NT2/D1 (cell line): ENCODE measurements at regions not wholly inside any gene's neighbourhood (a gene's known extent, or its start where the extent isn't known, plus 50 kb on each side); places are given as distances from the start of the nearest gene placed in this dataset.

Experiments used
- DNase-seq: peaks from one replicate; pipeline ENCODE4 v3.0.0-alpha.2; 2011; ENCODE audit warnings: low read depth, low spot score
- H3K27me3 ChIP-seq: 2 replicates; pipeline ENCODE4 v1.6.0; 2011; ENCODE audit warnings: mild to moderate bottlenecking; ENCODE audit not compliant: insufficient read length, insufficient read depth
- H3K36me3 ChIP-seq: 2 replicates; pipeline ENCODE4 v1.6.1; 2011; ENCODE audit warnings: mild to moderate bottlenecking, low read length, mixed read lengths; ENCODE audit not compliant: insufficient read depth, insufficient read length
- H3K4me1 ChIP-seq: 2 replicates; pipeline ENCODE4 v1.5.1; 2011; ENCODE audit not compliant: insufficient read depth, insufficient read length
- H3K4me3 ChIP-seq: 2 replicates; pipeline ENCODE4 v1.5.1; 2011; ENCODE audit warnings: low read depth; ENCODE audit not compliant: insufficient read length
- H3K9ac ChIP-seq: 2 replicates; pipeline ENCODE4 v1.6.0; 2011; ENCODE audit warnings: low read depth; ENCODE audit not compliant: insufficient read length
- H3K9me3 ChIP-seq: 2 replicates; pipeline ENCODE4 v1.5.1; 2011; ENCODE audit warnings: mild to moderate bottlenecking, low read length; ENCODE audit not compliant: insufficient read depth
- SUZ12 ChIP-seq: IDR thresholded peaks from 2 replicates; pipeline ENCODE4 v1.6.1; 2011; ENCODE audit not compliant: insufficient read length, insufficient read depth; ENCODE audit errors: extremely low read depth
- YY1 ChIP-seq: IDR thresholded peaks from 2 replicates; pipeline ENCODE4 v1.6.1; 2011; ENCODE audit not compliant: insufficient read length, insufficient read depth
- ZNF274 ChIP-seq: IDR thresholded peaks from 2 replicates; pipeline ENCODE4 v1.6.1; 2011; ENCODE audit warnings: mild to moderate bottlenecking, low read depth, low read length

GRCh38 chr5:145293716-145294115 lies 541.4 kb downstream of the PRELID2 start:
- no peak for DNase-seq

GRCh38 chr5:145292278-145292677 lies 542.9 kb downstream of the PRELID2 start:
- Histone ChIP-seq H3K9me3 (no peaks in the 10 kb centered on the region), H3K4me1 (no peaks in the 10 kb centered on the region), H3K4me3 (no peak overlapping the region), H3K27me3 (no peaks in the 10 kb centered on the region), H3K36me3 (no peaks in the 10 kb centered on the region), H3K9ac (no peak overlapping the region)
- TF ChIP-seq YY1 (no peak), SUZ12 (no peak), ZNF274 (no peak)
- DNase-seq, result no peak

More at GRCh38 chr5:145293716-145294115, 541.4 kb downstream of the PRELID2 start:
- Histone ChIP-seq H3K9ac (no peak overlapping the region), H3K9me3 (no peaks in the 10 kb centered on the region), H3K4me1 (no peaks in the 10 kb centered on the region), H3K36me3 (no peaks in the 10 kb centered on the region), H3K4me3 (no peak overlapping the region), H3K27me3 (no peaks in the 10 kb centered on the region)
- TF ChIP-seq YY1 (no peak), ZNF274 (no peak), SUZ12 (no peak)

- Histone ChIP-seq H3K9me3 (no peaks in the 10 kb centered on the region), H3K9ac (no peak overlapping the region), H3K4me3 (no peak overlapping the region), H3K4me1 (no peaks in the 10 kb centered on the region), H3K27me3 (no peaks in the 10 kb centered on the region), H3K36me3 (no peaks in the 10 kb centered on the region)
- no peak for DNase-seq
- TF ChIP-seq ZNF274, result no peak
- TF ChIP-seq SUZ12, result no peak
- TF ChIP-seq YY1, result no peak
Observed at GRCh38 chr5:145283141-145283810, 551.9 kb downstream of the PRELID2 start.

- no peak overlapping the region for H3K9ac ChIP-seq
- H3K4me1 ChIP-seq, result no peaks in the 10 kb centered on the region
- H3K27me3 ChIP-seq, result no peaks in the 10 kb centered on the region
- no peak for DNase-seq
- H3K9me3 ChIP-seq, result no peaks in the 10 kb centered on the region
- TF ChIP-seq SUZ12, result no peak
- no peak for TF ChIP-seq YY1
- TF ChIP-seq ZNF274, result no peak
- no peak overlapping the region for H3K4me3 ChIP-seq
- no peaks in the 10 kb centered on the region for H3K36me3 ChIP-seq
Observed at GRCh38 chr5:145280806-145281205, 554.3 kb downstream of the PRELID2 start.

- Histone ChIP-seq H3K4me1 (no peaks in the 10 kb centered on the region), H3K27me3 (no peaks in the 10 kb centered on the region), H3K9me3 (no peaks in the 10 kb centered on the region), H3K36me3 (no peaks in the 10 kb centered on the region), H3K9ac (no peak overlapping the region), H3K4me3 (no peak overlapping the region)
- DNase-seq, result no peak
- TF ChIP-seq SUZ12 (no peak), YY1 (no peak), ZNF274 (no peak)
Observed at GRCh38 chr5:145280214-145280613, 554.9 kb downstream of the PRELID2 start.

GRCh38 chr5:145260670-145261069 lies 574.5 kb downstream of the PRELID2 start:
- Histone ChIP-seq H3K4me3 (no peak overlapping the region), H3K4me1 (peaks cover 2% of the 10 kb centered on the region), H3K9me3 (peaks cover 26% of the 10 kb centered on the region; the same call in 1 of the 2 replicates), H3K36me3 (no peaks in the 10 kb centered on the region), H3K9ac (no peak overlapping the region), H3K27me3 (no peaks in the 10 kb centered on the region)
- no peak for DNase-seq
- TF ChIP-seq ZNF274 (no peak), YY1 (no peak), SUZ12 (no peak)

GRCh38 chr5:145247745-145248040 lies 587.4 kb downstream of the PRELID2 start:
- no peak for TF ChIP-seq SUZ12
- no peak for TF ChIP-seq YY1
- no peak for TF ChIP-seq ZNF274
- H3K36me3 ChIP-seq, result no peaks in the 10 kb centered on the region
- DNase-seq, result no peak
- no peak overlapping the region for H3K9ac ChIP-seq
- no peaks in the 10 kb centered on the region for H3K9me3 ChIP-seq
- H3K27me3 ChIP-seq, result no peaks in the 10 kb centered on the region
- no peak overlapping the region for H3K4me3 ChIP-seq
- no peaks in the 10 kb centered on the region for H3K4me1 ChIP-seq
